ENCODE measurements at regions not wholly inside any gene's neighbourhood (a gene's known extent, or its start where the extent isn't known, plus 50 kb on each side); places are given as distances from the start of the nearest gene placed in this dataset.

DNA sequence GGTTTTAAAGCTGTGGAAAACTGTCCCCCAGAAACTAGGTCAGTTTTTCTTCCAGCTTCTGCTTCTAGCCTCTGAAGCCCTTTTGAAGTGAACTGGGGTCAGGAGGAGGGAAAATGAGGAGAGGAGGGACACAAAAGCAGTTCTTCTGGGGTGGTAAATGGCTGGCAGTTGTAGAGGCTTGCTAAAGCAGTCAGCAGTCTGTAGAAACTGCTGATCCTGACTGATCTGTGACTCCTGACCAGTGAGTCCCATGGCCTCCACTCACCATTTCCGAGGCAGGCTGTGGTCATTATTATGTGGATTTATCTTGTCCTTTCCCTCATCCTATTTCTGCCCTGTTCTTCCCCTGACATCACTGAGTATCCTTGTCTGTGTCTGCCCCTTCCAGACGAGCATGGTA lies 276.4 kb upstream of the ROPN1 start:
- no peaks in the 10 kb centered on the region for H3K36me3 Mint-ChIP-seq (ENCODE audit: low read depth)
- ATAC-seq (replicated peaks): no peak
- no peak overlapping the region for H3K27ac Mint-ChIP-seq
- peaks cover 4% of the 10 kb centered on the region for H3K27me3 Mint-ChIP-seq
- no peaks in the 10 kb centered on the region for H3K4me1 Mint-ChIP-seq
- no peak overlapping the region for H3K4me3 Mint-ChIP-seq
- no peaks in the 10 kb centered on the region for H3K9me3 Mint-ChIP-seq

DNA sequence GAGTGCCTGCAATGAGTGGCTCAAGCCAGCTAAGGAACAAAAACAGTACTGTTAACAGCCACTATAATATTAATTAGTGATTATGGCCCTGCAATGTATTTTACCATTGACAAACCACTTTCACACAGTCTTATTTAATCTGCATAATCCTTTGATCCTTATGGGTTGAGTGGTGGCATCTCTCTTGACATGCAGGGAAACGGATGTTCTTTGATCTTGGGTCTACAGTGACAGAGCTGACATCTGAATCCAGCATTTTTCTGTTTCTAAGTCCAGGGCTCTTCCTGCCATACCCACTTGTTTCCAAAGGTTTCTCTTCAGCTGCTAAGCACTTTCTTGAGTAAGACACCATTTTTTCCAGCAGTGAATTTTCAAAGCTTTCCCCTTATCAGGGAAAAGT lies 277.7 kb upstream of the ROPN1 start:
- peaks cover 4% of the 10 kb centered on the region for H3K27me3 Mint-ChIP-seq
- H3K9me3 Mint-ChIP-seq: no peaks in the 10 kb centered on the region
- no peak overlapping the region for H3K27ac Mint-ChIP-seq
- no peak overlapping the region for H3K4me3 Mint-ChIP-seq
- H3K4me1 Mint-ChIP-seq: no peaks in the 10 kb centered on the region
- H3K36me3 Mint-ChIP-seq (ENCODE audit: low read depth): no peaks in the 10 kb centered on the region
- no peak for ATAC-seq (replicated peaks)

DNA sequence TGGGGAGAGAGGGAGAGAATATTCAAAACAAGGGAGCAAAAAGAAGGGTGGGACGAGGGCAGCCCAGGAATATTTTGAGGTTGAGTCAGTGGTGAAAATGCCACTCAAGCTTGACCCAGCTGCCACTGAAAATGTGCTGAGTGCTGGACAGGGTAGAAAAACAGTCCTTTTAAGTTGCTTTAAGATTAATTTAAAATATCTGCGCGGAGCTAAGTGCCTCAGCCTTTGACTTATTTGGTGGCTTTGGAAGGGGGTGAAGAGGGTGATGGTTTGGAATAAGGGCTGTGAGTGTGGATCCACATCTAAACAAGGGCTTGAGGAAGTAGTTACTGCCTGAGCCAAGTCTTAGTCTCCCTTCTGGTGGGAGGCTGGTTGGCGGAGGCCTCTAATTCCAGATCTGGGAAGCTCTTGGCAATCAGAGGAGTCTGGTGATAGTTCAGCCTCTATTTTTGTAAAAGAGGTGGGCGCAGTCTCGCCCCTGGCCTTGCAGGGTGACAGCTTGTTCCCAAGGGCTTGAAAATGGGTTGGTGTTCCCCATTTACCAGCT lies 280.8 kb upstream of the ROPN1 start:
- no peaks in the 10 kb centered on the region for H3K9me3 Mint-ChIP-seq
- ATAC-seq (replicated peaks): no peak
- H3K27me3 Mint-ChIP-seq: peaks cover 10% of the 10 kb centered on the region
- H3K4me3 Mint-ChIP-seq: no peak overlapping the region
- no peaks in the 10 kb centered on the region for H3K4me1 Mint-ChIP-seq
- H3K36me3 Mint-ChIP-seq (ENCODE audit: low read depth): no peaks in the 10 kb centered on the region
- H3K27ac Mint-ChIP-seq: no peak overlapping the region

DNA sequence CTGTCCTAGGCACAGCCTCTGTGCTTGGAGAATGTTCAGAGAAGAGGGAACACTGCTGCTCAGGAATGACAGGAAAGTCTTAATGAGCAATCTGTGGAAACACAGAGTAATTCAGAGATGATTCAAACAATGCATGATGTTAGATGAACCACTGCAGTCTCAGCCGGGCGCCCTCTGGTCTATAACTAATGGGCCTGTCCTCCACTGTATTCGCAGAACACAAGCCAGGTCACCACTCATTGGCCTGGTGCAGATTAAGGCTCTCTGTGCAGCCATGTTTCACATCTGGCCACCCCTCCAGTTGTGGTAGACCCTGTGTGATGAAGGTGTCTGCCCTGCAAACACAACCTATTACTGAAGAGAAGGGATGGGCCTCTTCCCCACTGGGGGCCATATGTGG lies 281.7 kb upstream of the ROPN1 start:
- Mint-ChIP-seq H3K27me3 (peaks cover 10% of the 10 kb centered on the region), H3K27ac (no peak overlapping the region), H3K4me1 (no peaks in the 10 kb centered on the region), H3K4me3 (no peak overlapping the region), H3K9me3 (no peaks in the 10 kb centered on the region), H3K36me3 (ENCODE audit: low read depth) (no peaks in the 10 kb centered on the region)
- no peak for ATAC-seq (replicated peaks)

DNA sequence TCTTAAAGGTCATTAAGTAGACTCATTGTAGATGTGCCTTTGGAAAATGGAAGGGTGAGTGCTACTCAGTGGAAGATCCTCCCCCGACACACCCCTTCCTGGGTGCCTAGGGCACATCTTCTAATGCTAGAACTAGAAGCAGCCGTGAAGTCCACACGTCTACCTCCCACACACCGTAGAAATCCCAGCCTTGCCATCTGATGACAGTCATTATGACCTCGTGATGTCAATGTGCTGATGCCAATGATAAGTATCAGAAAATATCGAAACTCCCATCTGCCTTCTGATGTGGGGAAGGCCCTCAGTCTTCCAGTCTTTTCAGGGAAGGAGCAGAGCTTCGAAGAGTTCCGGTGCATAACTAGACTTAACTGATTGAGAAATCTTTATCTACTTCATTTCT lies 282.1 kb upstream of the ROPN1 start:
- no peak overlapping the region for H3K27ac Mint-ChIP-seq
- H3K36me3 Mint-ChIP-seq (ENCODE audit: low read depth): no peaks in the 10 kb centered on the region
- no peaks in the 10 kb centered on the region for H3K4me1 Mint-ChIP-seq
- ATAC-seq (replicated peaks): no peak
- H3K9me3 Mint-ChIP-seq: no peaks in the 10 kb centered on the region
- peaks cover 10% of the 10 kb centered on the region for H3K27me3 Mint-ChIP-seq
- H3K4me3 Mint-ChIP-seq: no peak overlapping the region

DNA sequence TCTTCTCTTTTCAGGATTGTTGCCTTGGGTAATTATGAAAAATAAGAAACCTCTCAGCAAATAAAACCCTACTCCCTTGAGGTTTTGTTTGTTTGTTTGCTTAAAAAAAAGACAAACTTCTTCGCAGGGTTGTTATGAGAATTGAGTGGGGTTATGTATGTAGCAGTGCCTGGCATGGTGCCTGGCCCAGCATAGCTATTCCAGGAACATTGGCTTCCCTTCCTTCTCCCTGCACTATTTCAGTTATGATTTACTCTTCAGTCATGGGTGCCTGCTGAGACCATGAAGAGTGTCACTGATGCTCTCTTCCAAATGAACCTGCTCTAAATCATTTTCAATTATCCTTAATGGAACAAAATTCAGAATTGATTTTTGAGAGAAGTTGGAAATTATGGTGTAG lies 283.5 kb upstream of the ROPN1 start:
- Mint-ChIP-seq H3K27ac (no peak overlapping the region), H3K4me3 (no peak overlapping the region), H3K36me3 (ENCODE audit: low read depth) (no peaks in the 10 kb centered on the region), H3K27me3 (peaks cover 14% of the 10 kb centered on the region), H3K4me1 (no peaks in the 10 kb centered on the region), H3K9me3 (no peaks in the 10 kb centered on the region)
- ATAC-seq (replicated peaks): no peak

DNA sequence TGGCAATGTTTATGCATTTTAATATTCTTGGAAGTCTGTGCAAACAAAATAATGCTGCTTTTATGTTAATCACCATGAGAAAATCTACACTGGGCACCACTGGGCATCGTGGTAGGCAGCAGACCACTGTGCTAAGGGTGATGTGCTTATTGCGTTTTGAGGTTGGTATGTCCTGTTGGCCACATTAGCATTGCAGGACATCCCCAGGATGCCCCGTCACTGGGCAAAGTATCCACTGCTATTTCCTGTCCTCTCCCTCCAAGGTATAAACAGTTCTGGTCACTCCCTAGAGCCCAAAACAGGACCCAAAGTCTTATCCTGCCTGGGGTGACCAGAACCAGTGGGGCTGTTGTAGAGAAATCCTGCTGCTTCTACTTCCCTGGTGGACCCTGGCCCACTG lies 284.2 kb upstream of the ROPN1 start:
- no peaks in the 10 kb centered on the region for H3K4me1 Mint-ChIP-seq
- no peaks in the 10 kb centered on the region for H3K9me3 Mint-ChIP-seq
- peaks cover 14% of the 10 kb centered on the region for H3K27me3 Mint-ChIP-seq
- H3K36me3 Mint-ChIP-seq (ENCODE audit: low read depth): no peaks in the 10 kb centered on the region
- ATAC-seq (replicated peaks): no peak
- no peak overlapping the region for H3K4me3 Mint-ChIP-seq
- H3K27ac Mint-ChIP-seq: no peak overlapping the region

DNA sequence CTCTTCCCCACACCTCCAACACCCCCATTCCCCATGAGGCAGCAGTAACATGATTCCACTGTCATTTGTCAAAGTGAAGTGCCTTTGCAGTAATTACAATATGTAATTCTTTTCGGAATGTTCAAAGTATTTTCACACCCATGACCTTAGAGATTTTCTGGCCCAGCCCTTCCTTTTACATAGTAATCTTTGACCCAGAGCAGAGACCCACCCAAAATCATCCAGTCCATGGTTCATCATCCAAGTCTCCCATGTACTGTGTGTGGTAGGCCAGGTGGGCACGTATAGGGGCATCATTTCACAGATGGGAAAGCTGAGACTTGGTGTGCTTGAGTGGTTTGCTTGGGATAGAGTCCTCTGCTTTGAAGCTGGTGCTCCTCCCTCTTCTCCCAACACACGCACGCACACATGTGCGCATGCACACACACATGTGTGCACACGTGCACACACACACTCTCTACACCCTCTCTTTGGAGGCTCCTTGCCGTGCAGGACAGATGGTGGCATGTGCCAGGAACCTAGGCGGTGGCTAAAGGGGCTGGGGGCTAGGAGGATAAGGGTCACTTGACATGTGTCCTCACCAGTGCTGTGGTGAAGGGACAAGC lies 284.7 kb upstream of the ROPN1 start:
- no peak for ATAC-seq (replicated peaks)
- Mint-ChIP-seq H3K9me3 (no peaks in the 10 kb centered on the region), H3K4me1 (no peaks in the 10 kb centered on the region)

DNA sequence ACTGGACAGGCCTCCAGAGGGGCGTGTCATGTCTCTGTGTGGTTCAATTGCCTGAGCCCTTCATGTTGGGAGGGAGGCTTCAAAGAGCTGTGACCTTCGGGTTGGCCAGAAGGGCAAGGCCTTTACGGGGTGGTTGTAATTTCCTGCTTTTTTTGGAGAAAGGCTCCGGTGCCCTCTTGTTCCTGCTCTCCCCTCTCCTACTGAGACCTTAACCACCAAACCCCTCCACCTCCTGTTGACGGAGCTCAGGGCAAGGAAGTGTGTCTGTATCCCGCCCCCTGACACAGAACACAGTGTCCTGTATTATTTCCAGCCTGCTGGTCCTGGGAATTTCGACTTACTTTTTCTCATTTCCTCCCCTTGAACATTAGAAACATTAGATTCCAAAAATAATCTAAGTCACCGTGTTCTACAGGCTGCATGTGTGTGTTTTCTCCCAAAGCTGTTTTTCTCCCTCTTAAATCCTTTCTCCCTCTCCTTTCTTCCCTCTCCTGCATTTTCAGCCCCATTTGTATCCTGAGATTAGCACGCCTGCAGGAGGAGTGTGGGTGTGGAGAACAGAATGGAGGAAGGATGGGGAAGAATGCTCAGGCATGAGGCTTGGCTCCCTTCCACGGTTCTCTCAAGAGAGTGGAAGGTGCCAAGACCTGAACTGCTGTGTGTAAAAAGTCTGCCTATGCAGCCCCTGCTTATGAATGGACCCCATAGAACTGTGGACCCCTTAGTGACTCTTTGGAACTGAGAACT lies 285.4 kb upstream of the ROPN1 start:
- ATAC-seq (replicated peaks): no peak
- Mint-ChIP-seq H3K27ac (no peak overlapping the region), H3K9me3 (no peaks in the 10 kb centered on the region), H3K4me1 (no peaks in the 10 kb centered on the region), H3K27me3 (peaks cover 18% of the 10 kb centered on the region), H3K36me3 (ENCODE audit: low read depth) (no peaks in the 10 kb centered on the region), H3K4me3 (no peak overlapping the region)

More for the DNA sequence above, 284.7 kb upstream of the ROPN1 start:
- no peaks in the 10 kb centered on the region for H3K36me3 Mint-ChIP-seq (ENCODE audit: low read depth)
- H3K27me3 Mint-ChIP-seq: peaks cover 17% of the 10 kb centered on the region
- H3K4me3 Mint-ChIP-seq: no peak overlapping the region
- H3K27ac Mint-ChIP-seq: no peak overlapping the region

DNA sequence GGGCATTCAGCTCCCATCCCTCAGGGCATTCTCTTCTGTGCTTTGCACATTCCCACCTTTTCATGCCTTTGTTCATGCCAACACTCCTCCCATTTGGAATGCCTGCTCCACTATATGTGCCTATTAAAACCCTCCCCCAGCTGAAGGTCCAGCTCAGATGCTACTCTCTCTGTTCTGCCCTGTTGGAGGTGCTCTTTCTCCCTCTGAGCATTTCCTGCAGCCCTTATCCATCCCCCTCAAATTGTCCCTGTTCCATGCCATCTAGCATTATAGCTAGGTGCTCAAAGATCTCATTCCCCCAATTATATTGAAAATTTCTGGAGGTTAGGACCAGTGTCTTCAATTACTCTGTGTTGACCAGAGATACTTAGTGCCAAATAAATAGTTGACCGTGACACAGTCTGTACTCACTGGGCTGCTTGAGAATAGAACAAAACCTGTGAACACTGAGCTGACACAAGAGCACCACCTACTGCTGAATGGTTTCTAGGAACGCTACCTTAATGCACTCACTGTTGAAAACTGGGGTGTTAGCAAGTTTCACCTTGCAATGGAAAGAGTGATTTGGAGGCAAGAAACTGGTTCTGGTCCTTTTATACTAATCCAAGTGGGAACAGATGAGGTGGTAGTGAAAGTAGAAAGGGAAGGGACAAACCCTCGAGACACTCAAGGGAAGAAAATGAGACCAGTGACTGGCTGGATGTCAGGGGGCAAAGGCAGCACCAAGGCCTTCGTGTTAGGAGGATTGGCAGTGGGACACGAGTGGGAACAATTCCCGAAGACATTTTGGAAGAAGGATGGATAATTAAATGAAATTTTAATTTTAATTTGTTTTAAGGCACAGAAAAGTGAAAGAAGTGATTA lies 289.8 kb upstream of the ROPN1 start:
- Mint-ChIP-seq H3K9me3 (no peaks in the 10 kb centered on the region), H3K36me3 (ENCODE audit: low read depth) (no peaks in the 10 kb centered on the region), H3K27ac (no peak overlapping the region), H3K4me3 (no peak overlapping the region), H3K4me1 (no peaks in the 10 kb centered on the region), H3K27me3 (peaks cover 13% of the 10 kb centered on the region)
- ATAC-seq (replicated peaks): peak; percentile 29

DNA sequence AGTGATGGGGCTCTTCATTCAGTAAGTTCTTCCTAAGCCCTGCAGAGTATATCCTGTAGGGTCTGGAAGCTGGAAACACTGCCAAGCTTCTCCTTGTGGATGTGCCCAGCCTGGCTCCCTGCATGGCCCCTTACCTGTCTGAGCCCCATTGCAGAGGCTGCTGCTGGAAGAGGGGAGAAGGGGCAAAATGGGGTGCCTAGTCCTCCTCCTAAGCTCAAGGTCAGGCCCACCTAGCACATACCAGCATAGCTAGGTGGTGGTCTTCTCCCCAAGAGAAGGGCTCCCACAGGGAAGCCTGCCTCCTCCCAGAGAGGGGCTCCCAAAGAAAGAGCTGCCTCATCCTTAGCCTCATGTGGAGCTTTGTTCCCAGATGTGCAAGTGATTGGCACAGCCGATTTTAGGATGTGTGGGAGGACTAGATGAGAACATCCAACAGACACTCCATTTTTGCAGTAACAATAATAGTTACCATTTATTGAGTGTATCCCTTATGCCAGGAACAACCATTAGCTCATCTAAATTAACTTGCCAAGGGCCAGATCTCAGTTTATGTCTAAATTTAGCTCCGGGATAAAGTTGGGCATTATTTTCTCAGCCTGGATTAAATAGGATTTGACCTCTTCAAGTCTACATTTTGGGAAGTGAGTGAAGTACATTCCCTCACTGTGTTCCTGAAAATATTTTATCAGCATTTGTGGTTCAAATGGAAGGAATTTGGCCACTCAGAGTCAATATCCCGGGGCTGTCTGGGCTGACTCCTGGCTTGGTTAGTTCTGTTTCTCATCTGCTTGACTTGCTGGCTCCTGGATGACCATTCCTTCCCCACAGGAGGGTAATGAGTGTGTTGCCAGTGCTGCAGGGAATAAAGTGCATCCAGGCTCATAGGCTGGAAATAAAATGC lies 291.1 kb upstream of the ROPN1 start:
- no peaks in the 10 kb centered on the region for H3K36me3 Mint-ChIP-seq (ENCODE audit: low read depth)
- ATAC-seq (replicated peaks): no peak
- H3K27ac Mint-ChIP-seq: no peak overlapping the region
- H3K27me3 Mint-ChIP-seq: peaks cover 20% of the 10 kb centered on the region
- H3K9me3 Mint-ChIP-seq: no peaks in the 10 kb centered on the region
- H3K4me3 Mint-ChIP-seq: no peak overlapping the region
- no peaks in the 10 kb centered on the region for H3K4me1 Mint-ChIP-seq

DNA sequence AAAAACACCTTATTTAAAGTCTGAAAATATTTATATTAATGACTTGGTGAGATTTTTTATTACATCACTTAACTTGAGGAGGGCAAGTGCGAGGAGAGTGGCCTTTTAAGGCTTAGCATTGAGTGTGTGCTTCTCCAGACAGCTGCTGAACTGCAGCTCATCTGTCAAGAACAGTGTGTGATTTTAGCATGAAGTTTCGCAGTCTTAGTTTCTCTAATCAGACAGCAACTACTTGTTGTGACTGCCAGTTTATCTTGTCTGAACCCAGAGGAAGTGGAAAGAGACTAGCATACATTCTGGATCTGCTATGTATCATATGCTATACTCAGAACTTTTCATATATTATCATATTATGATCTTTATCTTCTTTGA lies 291.7 kb upstream of the ROPN1 start:
- no peak overlapping the region for H3K27ac Mint-ChIP-seq
- no peaks in the 10 kb centered on the region for H3K9me3 Mint-ChIP-seq
- no peak overlapping the region for H3K4me3 Mint-ChIP-seq
- peaks cover 26% of the 10 kb centered on the region for H3K27me3 Mint-ChIP-seq
- no peaks in the 10 kb centered on the region for H3K36me3 Mint-ChIP-seq (ENCODE audit: low read depth)
- no peaks in the 10 kb centered on the region for H3K4me1 Mint-ChIP-seq
- no peak for ATAC-seq (replicated peaks)

DNA sequence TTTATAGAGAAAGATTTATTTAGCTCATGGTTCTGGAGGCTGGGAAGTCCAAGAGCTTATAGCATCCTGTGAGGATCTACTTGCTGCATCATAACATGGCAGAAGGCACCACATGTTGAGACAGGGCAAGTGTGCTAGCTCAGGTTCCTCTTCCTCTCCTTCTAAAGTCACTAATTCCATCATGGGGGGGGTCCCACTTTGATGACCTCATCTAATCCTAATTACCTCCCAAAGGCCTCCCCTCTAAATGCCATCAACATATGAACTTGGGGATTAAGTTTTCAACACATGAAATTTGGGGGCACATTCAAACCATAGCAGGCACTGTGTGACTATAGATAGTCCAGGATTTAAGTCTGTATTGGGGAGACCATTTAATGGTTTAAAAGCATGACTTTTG lies 297.1 kb upstream of the ROPN1 start:
- H3K27ac Mint-ChIP-seq: no peak overlapping the region
- H3K4me3 Mint-ChIP-seq: no peak overlapping the region
- ATAC-seq (replicated peaks): no peak
- H3K9me3 Mint-ChIP-seq: no peaks in the 10 kb centered on the region
- no peaks in the 10 kb centered on the region for H3K4me1 Mint-ChIP-seq
- peaks cover 35% of the 10 kb centered on the region for H3K27me3 Mint-ChIP-seq
- H3K36me3 Mint-ChIP-seq (ENCODE audit: low read depth): no peaks in the 10 kb centered on the region

DNA sequence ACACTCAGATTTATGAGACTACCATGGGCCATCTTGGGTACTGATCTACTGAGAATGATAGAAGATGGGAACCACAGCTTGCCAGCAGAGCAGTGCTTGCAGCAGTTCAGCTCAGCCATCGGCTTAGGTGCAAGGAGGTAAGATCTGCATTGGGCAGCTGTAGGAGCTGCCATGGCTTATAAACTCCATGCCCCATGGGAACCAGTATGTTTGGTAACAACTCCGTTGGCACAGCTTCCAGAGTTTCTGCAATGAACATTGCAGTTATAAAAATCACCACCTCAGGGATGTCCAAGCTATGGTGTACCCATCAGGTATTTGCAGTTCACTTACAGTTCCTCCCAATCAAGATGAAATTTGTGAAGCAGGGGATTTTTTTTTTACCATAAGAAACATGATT lies 299.1 kb upstream of the ROPN1 start:
- no peaks in the 10 kb centered on the region for H3K36me3 Mint-ChIP-seq (ENCODE audit: low read depth)
- H3K4me3 Mint-ChIP-seq: no peak overlapping the region
- H3K27ac Mint-ChIP-seq: no peak overlapping the region
- peaks cover 37% of the 10 kb centered on the region for H3K27me3 Mint-ChIP-seq
- H3K4me1 Mint-ChIP-seq: no peaks in the 10 kb centered on the region
- H3K9me3 Mint-ChIP-seq: no peaks in the 10 kb centered on the region
- no peak for ATAC-seq (replicated peaks)
